Midbrain (tissue), 1 donor: ENCODE measurements at regions not wholly inside any gene's neighbourhood (a gene's known extent, or its start where the extent isn't known, plus 50 kb on each side); places are given as distances from the start of the nearest gene placed in this dataset.
A peak's percentile ranks its signal among the peaks of the same experiment; 100 is the strongest.
"Not testable (repeated sequence)": the region's sequence is repeated elsewhere in the genome, so short reads cannot be mapped to it uniquely, and the experiment has no call there.

Source experiments
- DNase-seq: peaks from one replicate; lab custom pipeline; 2025; lab: John Stamatoyannopoulos, UW

- no peak for DNase-seq
Measured at GRCh38 chr11:87970762-87971161, 204.5 kb downstream of the RAB38 start.

- DNase-seq: no peak
Measured at GRCh38 chr11:87967459-87967858, 207.8 kb downstream of the RAB38 start.

GRCh38 chr11:87966694-87967093 is 208.5 kb downstream of the RAB38 start:
- no peak for DNase-seq

GRCh38 chr11:87966216-87966615 is 209.0 kb downstream of the RAB38 start:
- DNase-seq: no peak

GRCh38 chr11:87961606-87962005 is 213.6 kb downstream of the RAB38 start:
- DNase-seq: no peak

GRCh38 chr11:87957961-87958360 is 217.3 kb downstream of the RAB38 start:
- DNase-seq: no peak

- no peak for DNase-seq
Measured at GRCh38 chr11:87954476-87954875, 220.8 kb downstream of the RAB38 start.

GRCh38 chr11:87942786-87943185 is 232.5 kb downstream of the RAB38 start:
- no peak for DNase-seq

GRCh38 chr11:87934182-87934581 is 241.1 kb downstream of the RAB38 start:
- DNase-seq: no peak

GRCh38 chr11:87926250-87926970 is 248.8 kb downstream of the RAB38 start:
- no peak for DNase-seq

- DNase-seq: no peak
Measured at GRCh38 chr11:87924125-87924524, 251.1 kb downstream of the RAB38 start.

GRCh38 chr11:87917111-87917510 is 258.1 kb downstream of the RAB38 start:
- DNase-seq: no peak

- no peak for DNase-seq
Measured at GRCh38 chr11:87909178-87909577, 266.1 kb downstream of the RAB38 start.

- no peak for DNase-seq
Measured at GRCh38 chr11:87908086-87908485, 267.2 kb downstream of the RAB38 start.

- DNase-seq: no peak
Measured at GRCh38 chr11:87903345-87903744, 271.9 kb downstream of the RAB38 start.

- no peak for DNase-seq
Measured at GRCh38 chr11:87901341-87901740, 273.9 kb downstream of the RAB38 start.

- no peak for DNase-seq
Measured at GRCh38 chr11:87897921-87898320, 277.3 kb downstream of the RAB38 start.

- DNase-seq: no peak
Measured at GRCh38 chr11:87897071-87897470, 278.2 kb downstream of the RAB38 start.

GRCh38 chr11:87894961-87895360 is 280.3 kb downstream of the RAB38 start:
- no peak for DNase-seq

- DNase-seq: no peak
Measured at GRCh38 chr11:87892291-87892690, 283.0 kb downstream of the RAB38 start.

GRCh38 chr11:87889126-87889525 is 286.1 kb downstream of the RAB38 start:
- DNase-seq: no peak

GRCh38 chr11:87885084-87885483 is 290.2 kb downstream of the RAB38 start:
- DNase-seq: not testable (repeated sequence)

GRCh38 chr11:87879118-87879517 is 296.1 kb downstream of the RAB38 start:
- no peak for DNase-seq

GRCh38 chr11:87878373-87878825 is 296.8 kb downstream of the RAB38 start:
- peak; percentile 5 for DNase-seq
